Lung (tissue), 11 donors: ENCODE measurements at regions not wholly inside any gene's neighbourhood (a gene's known extent, or its start where the extent isn't known, plus 50 kb on each side); places are given as distances from the start of the nearest gene placed in this dataset.

ENCODE experiments used
- ATAC-seq: fragments of 200-7000 bp; cut with Tn5 transposase; one replicate; pipeline ENCODE4 v1.9.1; 2020; ENCODE audit warnings: moderate number of reproducible peaks; ENCODE audit not compliant: insufficient read depth, low FRiP score
- DNase-seq, 3 donors: peaks; one replicate each; pipeline ENCODE4 v3.0.0-alpha.2; 2013 to 2017
- H3K27ac ChIP-seq, 2 donors: one replicate each; pipeline ENCODE4 v1.5.1; 2013; ENCODE audit warnings: mild to moderate bottlenecking in 2 of 2, moderate library complexity in 2 of 2, control low read depth in 1 of 2, inconsistent platforms in 1 of 2, low read depth in 1 of 2, low read length in 1 of 2
- H3K27me3 ChIP-seq, 3 donors: one replicate each; pipeline ENCODE4 v1.5.1; 2013; ENCODE audit warnings: low read length in 2 of 3; ENCODE audit not compliant: control insufficient read depth in 3 of 3, insufficient read depth in 3 of 3
- H3K36me3 ChIP-seq, 4 donors: one replicate each; pipeline ENCODE4 v1.5.1; 2013; ENCODE audit warnings: low read length in 4 of 4, mild to moderate bottlenecking in 1 of 4, moderate library complexity in 1 of 4; ENCODE audit not compliant: control insufficient read depth in 4 of 4, insufficient read depth in 4 of 4
- H3K4me1 ChIP-seq, 5 donors: one replicate each; pipeline ENCODE4 v1.5.1; 2013; ENCODE audit warnings: low read length in 5 of 5, mild to moderate bottlenecking in 2 of 5, moderate library complexity in 1 of 5; ENCODE audit not compliant: control insufficient read depth in 5 of 5, insufficient read depth in 5 of 5
- H3K4me3 ChIP-seq: one replicate; pipeline ENCODE4 v1.5.1; 2013; ENCODE audit warnings: mild to moderate bottlenecking, control low read depth, moderate library complexity
- H3K9ac ChIP-seq, 2 donors: one replicate each; pipeline ENCODE4 v1.5.1; 2013; ENCODE audit warnings: low read length in 2 of 2, control low read depth in 1 of 2; ENCODE audit not compliant: insufficient read depth in 1 of 2
- H3K9me3 ChIP-seq, 4 donors: one replicate each; pipeline ENCODE4 v1.5.1; 2013; ENCODE audit warnings: low read length in 3 of 4, mild to moderate bottlenecking in 1 of 4, moderate library complexity in 1 of 4; ENCODE audit not compliant: control insufficient read depth in 4 of 4, insufficient read depth in 3 of 4
- WGBS, 2 donors: extraction: QIAGEN DNeasy Blood & Tissue Kit; methylation state at CpG; one replicate each; pipeline ENCODE4 v1.1.7; 2013; 5-methylcytosine and 5-hydroxymethylcytosine counted together
- TF ChIP-seq, protein P1 (sequence below): IDR thresholded peaks from 2 replicates; pipeline ENCODE4 v1.5.1; 2012; ENCODE audit warnings: mild to moderate bottlenecking; ENCODE audit errors: control extremely low read depth, extremely low read depth
- donor health status: control.
- donor health status: control.
- donor health status: Bipolar disorder and iron deficiency.
- donor health status: healthy.
- donor health status: DM: yes; HTN: yes; CAD: no.

DNA sequence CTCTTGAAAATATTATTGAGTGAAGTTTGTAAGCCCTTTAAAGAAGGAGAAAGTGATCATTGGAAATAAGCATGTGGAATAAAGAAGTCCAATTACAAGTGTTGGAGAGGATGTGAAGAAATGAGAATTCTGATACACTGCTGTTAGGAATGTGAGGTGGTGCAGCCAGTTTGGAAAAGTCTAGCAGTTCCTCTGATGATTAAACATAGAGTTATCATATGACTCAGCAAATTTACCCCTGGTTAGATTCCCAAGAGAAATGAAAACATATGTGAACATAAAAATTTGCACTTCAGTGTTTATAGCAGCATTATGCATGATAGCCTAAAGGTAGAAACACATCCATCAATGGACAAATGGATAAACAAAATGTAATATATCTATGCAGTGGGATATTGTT is 319.9 kb downstream of the AEBP2 start:
- DNase-seq (no peak), ATAC-seq (no peak)
- H3K27ac ChIP-seq: no peak overlapping the region
- no peaks in the 10 kb centered on the region for H3K27me3 ChIP-seq
- H3K9ac ChIP-seq: no peak overlapping the region
- no peaks in the 10 kb centered on the region for H3K36me3 ChIP-seq
- H3K4me3 ChIP-seq: no peak overlapping the region
- peaks cover 0 to 4% (median 0%) of the 10 kb centered on the region in 5 donors for H3K4me1 ChIP-seq
- no peaks in the 10 kb centered on the region for H3K9me3 ChIP-seq
- TF ChIP-seq, protein P1, sequence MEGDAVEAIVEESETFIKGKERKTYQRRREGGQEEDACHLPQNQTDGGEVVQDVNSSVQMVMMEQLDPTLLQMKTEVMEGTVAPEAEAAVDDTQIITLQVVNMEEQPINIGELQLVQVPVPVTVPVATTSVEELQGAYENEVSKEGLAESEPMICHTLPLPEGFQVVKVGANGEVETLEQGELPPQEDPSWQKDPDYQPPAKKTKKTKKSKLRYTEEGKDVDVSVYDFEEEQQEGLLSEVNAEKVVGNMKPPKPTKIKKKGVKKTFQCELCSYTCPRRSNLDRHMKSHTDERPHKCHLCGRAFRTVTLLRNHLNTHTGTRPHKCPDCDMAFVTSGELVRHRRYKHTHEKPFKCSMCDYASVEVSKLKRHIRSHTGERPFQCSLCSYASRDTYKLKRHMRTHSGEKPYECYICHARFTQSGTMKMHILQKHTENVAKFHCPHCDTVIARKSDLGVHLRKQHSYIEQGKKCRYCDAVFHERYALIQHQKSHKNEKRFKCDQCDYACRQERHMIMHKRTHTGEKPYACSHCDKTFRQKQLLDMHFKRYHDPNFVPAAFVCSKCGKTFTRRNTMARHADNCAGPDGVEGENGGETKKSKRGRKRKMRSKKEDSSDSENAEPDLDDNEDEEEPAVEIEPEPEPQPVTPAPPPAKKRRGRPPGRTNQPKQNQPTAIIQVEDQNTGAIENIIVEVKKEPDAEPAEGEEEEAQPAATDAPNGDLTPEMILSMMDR: no peak

DNA sequence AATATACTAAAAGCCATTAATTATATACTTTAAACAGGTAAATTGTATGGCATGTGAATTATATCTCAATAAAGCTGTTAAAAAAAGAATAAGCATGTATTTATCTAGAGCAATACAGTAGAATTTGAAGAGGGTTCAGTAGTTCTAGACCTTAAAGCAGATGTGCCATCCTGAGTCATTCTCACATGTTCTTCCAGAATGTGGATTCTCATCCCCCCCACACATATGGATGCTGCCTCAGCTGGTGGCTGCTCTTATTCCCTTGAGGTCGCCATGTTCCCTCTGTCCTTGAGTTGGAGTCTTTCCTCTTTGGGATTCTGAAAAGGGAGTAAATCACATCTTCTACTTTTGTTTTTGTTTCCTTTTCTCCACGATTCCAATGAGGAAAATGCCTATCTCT is 321.3 kb downstream of the AEBP2 start:
- Histone ChIP-seq H3K4me1 (peaks cover 0 to 4% (median 0%) of the 10 kb centered on the region in 5 donors), H3K9me3 (no peaks in the 10 kb centered on the region), H3K4me3 (no peak overlapping the region), H3K27ac (no peak overlapping the region), H3K36me3 (no peaks in the 10 kb centered on the region), H3K27me3 (no peaks in the 10 kb centered on the region), H3K9ac (no peak overlapping the region)
- TF ChIP-seq, protein P1: no peak
- ATAC-seq: no peak
- no peak for DNase-seq
- 86 to 90% methylated on average over 2 of the region's 2 CpGs for WGBS, 2 donors

DNA sequence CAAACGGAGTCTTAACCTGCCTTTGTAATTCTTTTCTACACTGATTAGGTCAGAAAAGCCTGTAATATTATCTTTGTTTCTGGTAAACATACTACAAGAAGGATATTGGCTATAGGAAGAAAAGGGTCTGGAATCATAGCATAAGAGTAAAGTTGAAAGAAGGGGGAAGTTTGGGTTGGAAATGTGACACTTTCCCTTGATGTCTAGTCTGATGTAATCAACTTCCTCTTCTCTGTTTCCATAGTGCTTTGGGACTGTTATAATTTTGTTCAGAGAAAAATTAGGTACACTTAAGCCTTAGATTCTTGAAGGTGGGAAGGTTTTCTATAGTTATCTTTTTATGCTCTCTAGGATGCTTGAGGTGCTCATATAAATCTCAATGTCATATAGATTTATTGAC is 322.2 kb downstream of the AEBP2 start:
- Histone ChIP-seq H3K27me3 (no peaks in the 10 kb centered on the region), H3K4me3 (no peak overlapping the region), H3K4me1 (peaks cover 0 to 4% (median 0%) of the 10 kb centered on the region in 5 donors), H3K9me3 (no peaks in the 10 kb centered on the region), H3K9ac (no peak overlapping the region), H3K27ac (no peak overlapping the region), H3K36me3 (no peaks in the 10 kb centered on the region)
- DNase-seq: no peak
- whole genome bisulfite sequencing, 2 donors: 67 to 81% methylated on average over 1 of the region's 1 CpG
- TF ChIP-seq, protein P1: no peak
- ATAC-seq: no peak

DNA sequence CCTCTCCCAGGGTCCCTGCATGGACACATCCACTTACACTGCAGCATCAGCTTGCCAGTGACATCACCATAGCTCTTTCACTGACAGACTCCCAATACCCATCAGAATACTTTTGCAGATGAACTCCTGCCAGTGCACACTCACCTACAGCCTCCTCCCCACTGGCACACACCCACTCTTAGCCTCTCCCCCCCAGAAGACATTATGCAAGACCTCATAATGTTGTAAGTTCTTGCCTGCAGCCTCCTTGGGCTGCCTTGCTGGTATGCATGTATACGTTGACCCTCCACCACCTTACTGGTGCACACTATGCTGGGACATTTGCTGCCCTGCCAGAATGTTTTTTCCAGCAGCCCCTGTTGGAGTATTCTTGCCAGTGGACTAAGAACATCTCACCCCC is 324.2 kb downstream of the AEBP2 start:
- no peak for ATAC-seq
- Histone ChIP-seq H3K4me1 (no peaks in the 10 kb centered on the region), H3K4me3 (no peak overlapping the region), H3K27ac (no peak overlapping the region), H3K36me3 (no peaks in the 10 kb centered on the region), H3K9me3 (no peaks in the 10 kb centered on the region), H3K9ac (no peak overlapping the region), H3K27me3 (no peaks in the 10 kb centered on the region)
- DNase-seq: no peak
- WGBS, 2 donors: 65 to 84% methylated on average over 1 of the region's 1 CpG
- TF ChIP-seq, protein P1: no peak
